ENCODE measurements at regions not wholly inside any gene's neighbourhood (a gene's known extent, or its start where the extent isn't known, plus 50 kb on each side); places are given as distances from the start of the nearest gene placed in this dataset.

DNA sequence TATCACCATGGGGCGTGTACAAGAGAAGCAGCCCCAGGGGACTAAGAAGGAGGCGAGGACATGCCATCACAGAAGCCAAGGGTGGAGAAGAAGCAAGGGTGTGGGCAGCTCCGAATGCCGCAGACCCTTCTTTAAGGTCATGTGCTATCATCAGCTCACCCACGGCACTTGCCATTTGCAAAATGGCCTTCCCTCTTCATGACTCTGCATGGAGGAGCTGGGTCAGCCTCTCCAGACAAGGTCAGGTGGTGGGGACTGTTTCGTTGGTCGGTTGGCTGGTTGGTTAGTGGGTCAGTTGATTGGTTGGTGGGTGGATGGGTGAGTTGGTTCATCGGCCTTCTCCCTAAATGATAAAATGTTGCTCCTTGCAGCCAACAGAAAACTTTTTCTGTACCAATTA is 622.5 kb downstream of the TBC1D22A start:
- no peak for DNase-seq (ENCODE audit: low read depth in 2 of 2)

GRCh38 chr22:47382164-47382890 is 619.9 kb downstream of the TBC1D22A start:
- DNase-seq (ENCODE audit: low read depth in 2 of 2) = no peak

- DNase-seq (ENCODE audit: low read depth in 2 of 2) = no peak
Observed at GRCh38 chr22:47381240-47381639, 618.8 kb downstream of the TBC1D22A start.

DNA sequence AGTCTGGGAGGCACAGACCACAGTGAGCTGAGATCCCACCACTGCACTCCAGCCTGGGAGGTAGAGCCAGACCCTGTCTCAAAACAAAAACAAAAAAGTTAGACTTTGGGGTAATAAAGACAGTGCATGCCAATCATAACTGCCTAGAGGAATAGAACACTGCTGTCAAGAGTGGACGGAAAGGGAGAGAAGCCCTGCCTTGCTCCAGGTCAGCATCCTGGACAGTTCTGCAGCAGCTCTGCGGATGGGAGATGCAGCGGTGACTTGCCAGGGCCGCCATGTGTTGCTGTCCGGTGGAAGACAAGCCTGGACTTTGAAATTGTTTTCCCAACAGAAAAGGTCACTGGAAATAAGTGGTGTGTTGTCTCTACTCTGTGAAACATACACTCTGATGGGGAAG is 618.2 kb downstream of the TBC1D22A start:
- no peak for DNase-seq (ENCODE audit: low read depth in 2 of 2)

- DNase-seq (ENCODE audit: low read depth in 2 of 2) = no peak
Observed at GRCh38 chr22:47379037-47379436, 616.6 kb downstream of the TBC1D22A start.

DNA sequence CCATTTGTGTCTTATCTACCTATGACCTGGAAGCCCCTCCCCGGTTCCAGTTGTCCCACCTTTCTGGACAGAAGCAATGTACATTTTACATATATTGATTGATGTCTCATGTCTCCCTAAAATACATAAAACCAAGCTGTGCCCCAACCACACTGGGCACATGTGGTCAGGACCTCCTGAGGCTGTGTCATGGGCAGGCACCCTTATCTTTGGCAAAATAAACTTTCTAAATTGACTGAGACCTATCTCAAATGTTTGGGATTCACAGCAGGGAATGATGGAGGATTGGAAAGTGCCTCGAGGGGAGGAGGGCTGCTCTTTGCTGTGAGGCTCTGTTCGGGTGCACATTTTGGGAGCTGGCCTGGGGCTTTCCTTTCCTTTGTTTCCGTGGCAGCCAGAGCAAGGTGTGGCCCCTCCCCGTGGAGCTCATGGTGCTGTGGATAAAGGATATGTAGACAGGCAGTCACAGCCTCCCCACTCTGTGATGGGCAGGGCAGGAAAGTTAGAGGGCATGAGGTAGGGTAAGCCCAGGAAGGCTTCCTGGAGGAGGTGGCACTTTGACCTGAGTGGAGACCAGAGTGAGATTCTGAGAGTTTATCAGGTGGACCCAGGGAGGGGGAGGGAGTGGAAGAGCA is 615.6 kb downstream of the TBC1D22A start:
- no peak for DNase-seq (ENCODE audit: low read depth in 2 of 2)

DNA sequence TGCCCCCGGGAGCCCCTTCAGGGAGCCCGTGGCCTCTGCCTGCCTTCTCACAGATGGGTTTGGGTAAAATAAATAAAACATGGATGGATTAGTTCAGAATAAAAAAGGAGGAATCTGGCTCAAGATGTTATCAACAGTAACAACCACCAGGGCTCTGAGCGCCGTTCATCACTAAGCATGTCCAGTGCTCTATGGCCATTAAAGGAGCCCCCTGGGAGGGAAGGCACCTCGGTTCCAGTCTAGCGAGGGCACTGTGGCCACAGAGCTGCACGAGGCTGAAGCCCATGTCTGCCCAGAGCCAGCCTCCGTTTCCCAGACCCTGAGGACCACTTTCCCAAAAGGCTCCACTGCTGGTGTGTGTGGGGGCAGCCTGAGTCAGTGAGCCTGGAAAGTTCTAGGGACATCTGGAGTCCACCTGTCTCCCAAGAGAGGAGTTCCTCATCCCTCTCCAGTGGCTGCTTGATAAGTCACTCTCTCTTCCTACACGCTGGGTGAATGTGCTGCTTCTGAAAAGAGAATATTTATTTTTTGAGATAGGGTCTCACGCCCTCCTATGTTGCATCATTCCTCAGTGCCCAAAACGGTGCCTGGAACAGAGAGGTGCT is 614.6 kb downstream of the TBC1D22A start:
- DNase-seq (ENCODE audit: low read depth in 2 of 2) = no peak

GRCh38 chr22:47376322-47376700 is 613.9 kb downstream of the TBC1D22A start:
- DNase-seq (ENCODE audit: low read depth in 2 of 2) = no peak

DNA sequence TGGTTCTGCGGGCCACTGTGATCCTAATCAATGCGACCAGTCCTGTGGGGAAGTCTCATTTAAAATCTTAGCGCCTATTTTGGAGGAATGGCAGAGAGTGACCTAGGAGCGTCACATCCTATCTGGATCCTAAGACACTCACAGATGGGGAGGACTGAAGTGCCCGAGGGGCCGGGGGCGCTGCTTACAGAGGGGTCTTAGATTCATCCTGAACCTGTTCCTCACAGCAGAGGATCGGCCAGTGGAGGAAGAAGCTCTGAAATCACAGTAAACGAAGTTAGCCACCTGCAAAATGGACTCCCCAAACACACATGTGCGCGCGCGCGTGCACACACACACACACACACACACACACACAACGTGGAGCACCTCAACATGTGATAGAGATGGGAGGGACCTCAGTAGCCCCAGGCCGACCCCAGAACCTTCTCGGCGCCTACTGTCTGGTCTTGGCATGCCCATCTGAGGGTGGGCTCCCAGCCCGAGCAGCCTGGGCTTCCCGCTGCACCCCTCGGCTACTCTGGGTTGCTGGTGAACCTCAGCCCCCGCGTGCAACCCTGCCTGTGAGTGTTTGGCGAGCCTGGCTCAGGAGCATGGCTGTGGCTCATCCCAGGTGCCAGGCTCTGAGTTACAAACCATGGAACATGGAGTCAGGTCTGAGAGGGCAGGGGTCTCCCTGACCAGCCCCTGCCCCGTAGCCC is 613.3 kb downstream of the TBC1D22A start:
- DNase-seq (ENCODE audit: low read depth in 2 of 2) = no peak

DNA sequence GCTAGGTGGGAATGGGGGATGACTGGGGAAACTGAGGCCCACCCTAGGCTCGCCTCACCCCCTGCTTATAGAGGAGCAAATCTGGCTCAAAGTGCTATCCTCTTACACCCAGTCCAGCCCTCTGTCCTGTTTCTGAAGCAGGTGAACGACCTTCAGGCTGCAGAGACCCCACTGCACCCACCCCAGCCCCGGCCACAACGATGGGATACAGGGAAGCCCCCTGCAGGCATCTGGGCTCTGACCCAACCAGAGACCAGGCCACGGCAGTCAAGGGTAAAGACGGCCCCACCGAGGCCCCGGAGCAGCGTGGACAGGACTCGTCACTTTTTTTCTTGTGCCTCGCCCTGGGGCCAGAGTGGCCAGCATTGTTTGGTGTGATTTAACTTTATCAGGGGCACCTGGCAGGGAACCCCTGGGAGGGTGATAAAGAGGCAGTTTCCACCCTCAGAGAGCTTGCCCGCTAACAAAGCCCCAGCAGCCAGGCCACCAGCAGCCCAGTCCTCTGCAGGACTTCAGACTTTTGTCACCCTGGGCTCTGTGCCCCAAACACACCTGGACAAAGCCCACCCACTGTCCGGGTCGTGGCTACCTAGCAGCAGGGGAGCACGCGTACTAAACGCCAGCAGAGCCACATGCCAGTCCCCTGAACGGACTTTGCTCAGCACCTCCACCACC is 612.6 kb downstream of the TBC1D22A start:
- DNase-seq (ENCODE audit: low read depth in 2 of 2) = no peak

- no peak for DNase-seq (ENCODE audit: low read depth in 2 of 2)
Observed at GRCh38 chr22:47374273-47374771, 611.9 kb downstream of the TBC1D22A start.

DNA sequence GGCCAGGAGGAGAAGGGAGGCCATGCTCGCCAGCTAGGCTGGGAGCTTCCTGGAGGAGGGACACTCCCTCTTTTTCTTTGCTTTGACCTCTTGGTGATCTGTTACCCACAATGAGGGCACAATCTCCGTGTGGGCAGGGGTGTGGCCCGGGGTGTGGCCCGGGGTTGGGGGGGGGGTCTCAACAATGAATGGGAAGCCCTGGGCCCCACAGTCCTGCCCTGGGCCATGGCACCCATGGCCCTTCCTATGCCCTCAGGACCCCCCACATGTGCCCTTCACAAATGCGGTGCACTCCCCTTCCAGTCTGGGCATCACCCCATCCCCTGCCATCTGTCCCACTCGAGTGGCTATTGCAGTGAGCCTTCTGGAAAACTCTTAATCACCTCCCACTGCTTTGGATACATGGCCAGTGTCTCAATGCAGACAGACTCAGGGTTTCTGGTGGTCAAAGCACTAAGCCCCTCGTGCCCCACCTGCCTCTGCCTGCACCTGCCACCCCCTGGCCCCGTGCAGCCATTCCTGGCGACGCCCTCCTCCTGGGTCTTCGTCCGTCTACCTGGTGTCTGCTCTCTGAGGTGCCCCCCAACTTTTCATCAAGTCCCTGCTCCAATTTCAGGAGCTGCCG is 611.3 kb downstream of the TBC1D22A start:
- no peak for DNase-seq (ENCODE audit: low read depth in 2 of 2)

DNA sequence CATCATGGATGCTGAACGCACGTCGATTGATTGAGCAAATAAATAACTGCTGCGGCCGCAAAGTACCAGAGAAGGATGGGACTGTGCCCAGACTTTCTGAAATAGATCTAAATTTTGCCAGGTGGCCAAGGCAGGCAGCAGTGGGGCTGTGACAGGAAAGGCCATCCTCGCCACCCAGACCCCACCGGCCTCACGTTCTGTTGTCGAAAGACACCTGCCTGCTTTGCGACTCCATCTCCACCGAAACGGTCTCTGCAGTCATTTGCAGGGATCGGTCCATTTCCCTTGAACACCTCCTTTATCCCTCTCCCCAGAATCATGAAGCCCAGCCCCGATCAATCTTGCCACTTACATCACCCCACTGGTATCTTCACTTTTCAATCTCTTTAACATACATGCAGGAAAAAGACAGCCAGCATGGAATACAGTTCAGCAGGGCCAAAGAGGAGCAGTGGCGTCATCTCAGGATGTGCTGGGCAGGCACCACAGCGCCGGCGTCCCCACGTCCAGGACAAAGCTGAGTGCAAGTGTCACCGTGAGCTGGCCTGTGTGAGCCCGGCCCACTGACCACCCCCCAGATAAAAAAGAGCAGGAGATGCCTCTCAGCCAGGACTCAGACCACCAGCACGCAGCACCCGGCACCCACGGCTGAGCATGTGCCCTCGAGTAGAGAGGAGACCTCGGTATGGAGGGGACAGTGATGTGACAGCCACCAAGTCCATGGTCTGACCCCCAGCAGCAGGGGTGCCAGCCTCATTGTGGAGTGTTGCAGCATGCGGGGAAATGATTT is 610.3 kb downstream of the TBC1D22A start:
- DNase-seq (ENCODE audit: low read depth in 2 of 2) = no peak

DNA sequence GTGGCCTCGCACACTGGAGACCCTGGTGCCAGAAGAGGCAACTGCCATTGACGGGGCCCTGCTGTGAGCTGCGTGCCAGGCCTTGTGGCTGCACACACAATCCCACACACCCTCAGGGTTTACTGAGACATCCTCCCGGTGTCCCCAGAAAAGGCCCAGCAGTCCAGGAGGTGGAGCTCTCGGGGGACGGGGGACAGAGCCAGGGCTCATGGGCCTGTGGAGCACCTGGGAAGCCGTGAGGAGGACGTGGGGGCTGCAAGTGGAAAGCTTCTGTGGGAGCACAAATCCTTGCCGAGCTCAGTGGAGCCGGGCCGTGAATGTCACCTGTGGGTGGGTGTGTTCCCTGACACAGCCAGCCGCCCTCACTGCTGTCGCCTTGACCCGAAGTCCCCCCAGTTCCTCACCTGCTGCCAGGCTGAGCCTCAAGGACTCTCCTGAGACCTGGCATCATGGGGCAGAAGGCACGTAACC is 609.7 kb downstream of the TBC1D22A start:
- no peak for DNase-seq (ENCODE audit: low read depth in 2 of 2)

- DNase-seq (ENCODE audit: low read depth in 2 of 2) = no peak
Observed at GRCh38 chr22:47371263-47372090, 609.0 kb downstream of the TBC1D22A start.

DNA sequence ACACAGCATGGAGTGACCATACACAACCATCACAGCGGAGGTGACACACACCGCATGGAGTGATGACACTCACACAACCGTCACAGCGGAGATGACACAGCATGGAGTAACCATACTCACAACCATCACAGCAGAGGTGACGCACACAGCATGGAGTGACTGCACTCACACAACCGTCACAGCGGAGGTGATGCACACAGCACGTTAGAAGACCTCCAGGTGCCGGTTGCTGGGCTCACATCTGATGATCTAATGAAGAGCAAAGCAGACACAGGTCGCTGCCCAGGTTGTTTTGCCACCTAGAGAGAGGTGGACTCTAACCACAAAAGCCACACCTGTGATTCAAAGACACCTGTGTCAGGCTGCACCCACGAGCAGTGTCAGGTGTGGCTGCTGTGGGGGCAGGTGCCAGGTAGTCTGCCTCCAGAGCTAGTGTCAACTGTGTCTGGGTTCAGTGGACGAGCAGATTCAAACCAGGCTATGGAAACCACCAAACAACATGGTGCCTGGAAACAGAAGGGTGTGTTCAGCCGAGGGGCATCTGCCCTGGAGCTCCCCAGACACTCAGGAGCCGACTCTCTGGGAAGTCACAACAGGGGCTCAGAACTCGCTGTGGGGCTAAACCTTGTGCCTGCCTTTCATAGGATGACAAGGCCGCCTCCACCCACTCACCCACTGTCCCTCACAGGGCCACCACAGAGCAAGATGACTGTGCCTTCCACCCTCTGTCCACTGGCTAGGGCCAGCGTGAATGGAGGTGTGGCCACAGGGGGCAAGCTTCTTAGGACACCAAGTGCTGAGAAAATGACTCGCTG is 608.2 kb downstream of the TBC1D22A start:
- DNase-seq (ENCODE audit: low read depth in 2 of 2) = no peak

- no peak for DNase-seq (ENCODE audit: low read depth in 2 of 2)
Observed at GRCh38 chr22:47369431-47370015, 607.1 kb downstream of the TBC1D22A start.

GRCh38 chr22:47369020-47369419 is 606.6 kb downstream of the TBC1D22A start:
- no peak for DNase-seq (ENCODE audit: low read depth in 2 of 2)
